ENCODE measurements at regions not wholly inside any gene's neighbourhood (a gene's known extent, or its start where the extent isn't known, plus 50 kb on each side); places are given as distances from the start of the nearest gene placed in this dataset.

GRCh38 chr4:34373456-34373855, 1870.9 kb downstream of the ARAP2 start:
- Histone ChIP-seq H3K27ac (no peak overlapping the region), H3K4me3 (no peak overlapping the region), H3K36me3 (ENCODE audit: low read depth, missing control alignments) (no peaks in the 10 kb centered on the region), H3K27me3 (no peaks in the 10 kb centered on the region), H3K4me1 (no peaks in the 10 kb centered on the region), H3K9me3 (no peaks in the 10 kb centered on the region)
- DNase-seq: no peak
- intact Hi-C loops (cut with DNase I; ENCODE audit: low total_unique reads): no loop called here
- WGBS, 2 donors: 90 to 96% methylated on average over 3 of the region's 3 CpGs
- TF ChIP-seq, protein P1, sequence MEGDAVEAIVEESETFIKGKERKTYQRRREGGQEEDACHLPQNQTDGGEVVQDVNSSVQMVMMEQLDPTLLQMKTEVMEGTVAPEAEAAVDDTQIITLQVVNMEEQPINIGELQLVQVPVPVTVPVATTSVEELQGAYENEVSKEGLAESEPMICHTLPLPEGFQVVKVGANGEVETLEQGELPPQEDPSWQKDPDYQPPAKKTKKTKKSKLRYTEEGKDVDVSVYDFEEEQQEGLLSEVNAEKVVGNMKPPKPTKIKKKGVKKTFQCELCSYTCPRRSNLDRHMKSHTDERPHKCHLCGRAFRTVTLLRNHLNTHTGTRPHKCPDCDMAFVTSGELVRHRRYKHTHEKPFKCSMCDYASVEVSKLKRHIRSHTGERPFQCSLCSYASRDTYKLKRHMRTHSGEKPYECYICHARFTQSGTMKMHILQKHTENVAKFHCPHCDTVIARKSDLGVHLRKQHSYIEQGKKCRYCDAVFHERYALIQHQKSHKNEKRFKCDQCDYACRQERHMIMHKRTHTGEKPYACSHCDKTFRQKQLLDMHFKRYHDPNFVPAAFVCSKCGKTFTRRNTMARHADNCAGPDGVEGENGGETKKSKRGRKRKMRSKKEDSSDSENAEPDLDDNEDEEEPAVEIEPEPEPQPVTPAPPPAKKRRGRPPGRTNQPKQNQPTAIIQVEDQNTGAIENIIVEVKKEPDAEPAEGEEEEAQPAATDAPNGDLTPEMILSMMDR (IDR thresholded peaks at IDR 0.05): no peak
- TF ChIP-seq POLR2A (IDR thresholded peaks at IDR 0.05): no peak

DNA sequence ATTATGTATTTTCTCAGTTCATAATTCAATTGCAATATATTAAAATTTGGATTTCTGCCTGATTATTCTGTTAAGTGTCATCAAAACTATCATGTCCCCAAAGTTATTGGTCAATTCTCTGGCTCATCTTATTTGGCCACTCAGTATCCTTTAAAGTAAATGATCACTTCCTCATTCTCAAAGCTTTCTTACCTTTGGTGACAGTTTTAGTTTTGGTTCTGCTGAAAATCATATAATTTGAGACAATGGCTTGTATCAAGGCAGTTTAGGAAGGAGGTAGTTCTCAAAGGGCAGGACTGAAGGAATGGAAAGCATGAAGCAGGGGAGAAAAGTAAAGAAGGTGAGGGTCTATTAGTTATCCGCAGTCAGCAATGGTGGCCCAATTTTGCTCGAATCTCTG, 1832.1 kb downstream of the ARAP2 start:
- intact Hi-C loops (cut with DNase I; ENCODE audit: low total_unique reads): no loop called here
- TF ChIP-seq, protein P1 (IDR thresholded peaks at IDR 0.05): no peak
- no peak for TF ChIP-seq POLR2A (IDR thresholded peaks at IDR 0.05)
- H3K36me3 ChIP-seq (ENCODE audit: low read depth, missing control alignments): no peaks in the 10 kb centered on the region
- no peak for DNase-seq
- H3K27me3 ChIP-seq: no peaks in the 10 kb centered on the region
- WGBS, 2 donors: 82 to 87% methylated on average over 2 of the region's 2 CpGs
- H3K4me3 ChIP-seq: no peak overlapping the region
- H3K27ac ChIP-seq: no peak overlapping the region
- H3K4me1 ChIP-seq: no peaks in the 10 kb centered on the region
- no peaks in the 10 kb centered on the region for H3K9me3 ChIP-seq

DNA sequence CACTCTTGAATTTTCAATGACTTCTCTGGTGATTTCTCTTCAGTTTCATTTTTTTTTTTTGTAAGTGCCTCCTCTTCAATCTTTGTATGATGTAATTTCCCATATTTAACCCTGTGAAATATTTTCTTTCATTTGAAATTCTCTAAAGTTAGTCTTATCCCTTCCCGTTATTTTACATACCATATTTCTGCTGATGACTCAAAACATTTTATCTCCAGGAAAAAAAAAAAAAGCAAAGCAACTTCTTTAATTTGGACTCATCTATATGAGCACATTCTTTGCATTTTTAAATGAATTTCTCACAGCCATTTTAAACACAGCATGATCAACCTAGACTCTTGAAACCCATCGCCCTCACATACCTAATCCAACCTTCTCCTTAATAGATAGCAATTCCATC, 1831.4 kb downstream of the ARAP2 start:
- no peaks in the 10 kb centered on the region for H3K36me3 ChIP-seq (ENCODE audit: low read depth, missing control alignments)
- no peak overlapping the region for H3K27ac ChIP-seq
- no peaks in the 10 kb centered on the region for H3K4me1 ChIP-seq
- no peaks in the 10 kb centered on the region for H3K27me3 ChIP-seq
- 69 to 85% methylated on average over 2 of the region's 2 CpGs for WGBS, 2 donors
- TF ChIP-seq, protein P1 (IDR thresholded peaks at IDR 0.05): no peak
- TF ChIP-seq POLR2A (IDR thresholded peaks at IDR 0.05): no peak
- H3K9me3 ChIP-seq: no peaks in the 10 kb centered on the region
- intact Hi-C loops (cut with DNase I; ENCODE audit: low total_unique reads): no loop called here
- no peak overlapping the region for H3K4me3 ChIP-seq
- no peak for DNase-seq

- no peaks in the 10 kb centered on the region for H3K36me3 ChIP-seq (ENCODE audit: low read depth, missing control alignments)
- H3K4me1 ChIP-seq: no peaks in the 10 kb centered on the region
- H3K27ac ChIP-seq: no peak overlapping the region
- H3K4me3 ChIP-seq: no peak overlapping the region
- H3K9me3 ChIP-seq: no peaks in the 10 kb centered on the region
- no peak for TF ChIP-seq POLR2A (IDR thresholded peaks at IDR 0.05)
- TF ChIP-seq, protein P1 (IDR thresholded peaks at IDR 0.05): no peak
- H3K27me3 ChIP-seq: no peaks in the 10 kb centered on the region
- intact Hi-C loops (cut with DNase I; ENCODE audit: low total_unique reads): no loop called here
- no peak for DNase-seq
- 70 to 92% methylated on average over 3 of the region's 3 CpGs for WGBS, 2 donors
Measured at GRCh38 chr4:34417160-34417559, 1827.2 kb downstream of the ARAP2 start.

- H3K36me3 ChIP-seq (ENCODE audit: low read depth, missing control alignments): no peaks in the 10 kb centered on the region
- H3K4me3 ChIP-seq: no peak overlapping the region
- no peak for DNase-seq
- TF ChIP-seq POLR2A (IDR thresholded peaks at IDR 0.05): no peak
- TF ChIP-seq, protein P1 (IDR thresholded peaks at IDR 0.05): no peak
- H3K27ac ChIP-seq: no peak overlapping the region
- intact Hi-C loops (cut with DNase I; ENCODE audit: low total_unique reads): no loop called here
- H3K9me3 ChIP-seq: no peaks in the 10 kb centered on the region
- H3K27me3 ChIP-seq: no peaks in the 10 kb centered on the region
- no peaks in the 10 kb centered on the region for H3K4me1 ChIP-seq
- WGBS, 2 donors: 90 to 92% methylated on average over 2 of the region's 2 CpGs
Measured at GRCh38 chr4:34419871-34420270, 1824.4 kb downstream of the ARAP2 start.
